SJSA1 (cell line): ENCODE measurements at regions not wholly inside any gene's neighbourhood (a gene's known extent, or its start where the extent isn't known, plus 50 kb on each side); places are given as distances from the start of the nearest gene placed in this dataset.

Experiments used
- DNase-seq, 2 experiments: peaks; one replicate each; pipeline ENCODE4 v3.0.0-alpha.2; 2015 to 2020; ENCODE audit warnings: low spot score in 2 of 2, low read depth in 1 of 2
- H3K27ac ChIP-seq: fragments of 250-450 bp; sonication (Bioruptor Pico); 2 replicates; pipeline ENCODE4 v1.5.1; 2020; ENCODE audit warnings: mild to moderate bottlenecking, moderate library complexity
- H3K27me3 ChIP-seq: fragments of 250-450 bp; sonication (Bioruptor Pico); replicated peaks from 2 replicates; pipeline ENCODE4 v1.5.1; 2020; ENCODE audit warnings: mild to moderate bottlenecking, moderate library complexity
- H3K36me3 ChIP-seq: fragments of 250-450 bp; sonication (Bioruptor Pico); 2 replicates; pipeline ENCODE4 v1.5.1; 2020; ENCODE audit warnings: mild to moderate bottlenecking
- H3K4me1 ChIP-seq: fragments of 250-450 bp; sonication (Bioruptor Pico); replicated peaks from 2 replicates; pipeline ENCODE4 v1.6.1; 2021; ENCODE audit warnings: mild to moderate bottlenecking
- H3K4me3 ChIP-seq: fragments of 250-450 bp; sonication (Bioruptor Pico); 2 replicates; pipeline ENCODE4 v1.5.1; 2020; ENCODE audit warnings: mild to moderate bottlenecking
- H3K9me3 ChIP-seq: fragments of 250-450 bp; sonication (Bioruptor Pico); replicated peaks from 2 replicates; pipeline ENCODE4 v1.5.1; 2020; ENCODE audit warnings: mild to moderate bottlenecking

- H3K27ac ChIP-seq, result no peak overlapping the region
- no peaks in the 10 kb centered on the region for H3K27me3 ChIP-seq
- no peak for DNase-seq
- no peak overlapping the region for H3K4me3 ChIP-seq
- no peaks in the 10 kb centered on the region for H3K9me3 ChIP-seq
- H3K4me1 ChIP-seq, result no peaks in the 10 kb centered on the region
- no peaks in the 10 kb centered on the region for H3K36me3 ChIP-seq
Observed at GRCh38 chr20:7505835-7506221, 434.4 kb downstream of the HAO1 start.

GRCh38 chr20:7516621-7517111 lies 423.6 kb downstream of the HAO1 start:
- no peak for DNase-seq
- Histone ChIP-seq H3K4me3 (no peak overlapping the region), H3K27ac (no peak overlapping the region), H3K27me3 (0 out of 2 replicates have a peak, but pooled peaks cover 4% of the 10 kb centered on the region), H3K4me1 (no peaks in the 10 kb centered on the region), H3K36me3 (no peaks in the 10 kb centered on the region), H3K9me3 (no peaks in the 10 kb centered on the region)

DNA sequence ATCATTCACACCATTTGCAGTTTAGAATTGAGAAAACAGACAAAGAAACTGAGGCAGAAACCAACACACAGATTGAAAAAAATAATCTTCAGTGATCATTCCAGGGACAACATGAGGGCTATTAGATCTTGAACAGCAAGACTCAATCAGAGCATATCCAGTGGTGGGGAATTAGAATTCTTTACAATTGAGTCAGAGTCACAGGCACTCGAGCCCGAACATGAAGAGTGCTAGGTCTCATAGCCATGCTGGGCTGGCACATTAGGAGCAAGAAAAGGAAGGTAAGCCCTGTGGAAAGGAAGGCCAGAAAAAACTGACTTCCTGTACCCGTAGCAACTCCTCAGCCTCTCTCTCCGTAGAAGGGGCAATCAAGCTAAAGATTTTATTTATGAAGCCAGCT lies 419.9 kb downstream of the HAO1 start:
- no peak overlapping the region for H3K4me3 ChIP-seq
- DNase-seq, result no peak
- H3K27me3 ChIP-seq, result 0 out of 2 replicates have a peak, but pooled peaks cover 4% of the 10 kb centered on the region
- H3K27ac ChIP-seq, result no peak overlapping the region
- no peaks in the 10 kb centered on the region for H3K9me3 ChIP-seq
- H3K4me1 ChIP-seq, result no peaks in the 10 kb centered on the region
- no peaks in the 10 kb centered on the region for H3K36me3 ChIP-seq

- Histone ChIP-seq H3K27me3 (no peaks in the 10 kb centered on the region), H3K27ac (no peak overlapping the region), H3K4me3 (no peak overlapping the region), H3K4me1 (no peaks in the 10 kb centered on the region), H3K9me3 (no peaks in the 10 kb centered on the region), H3K36me3 (no peaks in the 10 kb centered on the region)
- DNase-seq, result no peak
Observed at GRCh38 chr20:7523288-7523687, 417.0 kb downstream of the HAO1 start.

DNA sequence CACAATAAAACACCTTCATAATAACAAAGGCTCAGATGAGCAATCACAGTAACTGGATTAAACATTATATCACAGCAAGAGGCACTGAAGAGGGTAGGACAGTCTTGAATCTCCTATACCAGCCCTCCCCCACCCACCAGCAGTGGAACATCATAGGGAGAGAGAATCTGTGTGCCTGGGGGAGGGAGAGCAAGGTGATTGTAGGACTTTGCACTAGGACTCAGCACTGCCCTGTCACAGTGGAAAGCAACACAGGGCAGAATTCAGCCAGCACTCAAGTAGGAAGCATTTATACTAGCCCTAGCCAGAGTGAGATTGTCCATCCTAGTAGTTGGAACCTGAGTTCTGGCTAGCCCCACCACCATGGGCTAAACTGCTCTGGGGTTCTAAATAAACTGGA lies 400.2 kb downstream of the HAO1 start:
- Histone ChIP-seq H3K36me3 (no peaks in the 10 kb centered on the region), H3K9me3 (no peaks in the 10 kb centered on the region), H3K27ac (no peak overlapping the region), H3K4me3 (no peak overlapping the region), H3K27me3 (no peaks in the 10 kb centered on the region), H3K4me1 (no peaks in the 10 kb centered on the region)
- DNase-seq, result no peak

- DNase-seq, result no peak
- Histone ChIP-seq H3K4me1 (no peaks in the 10 kb centered on the region), H3K27ac (no peak overlapping the region), H3K9me3 (no peaks in the 10 kb centered on the region), H3K4me3 (no peak overlapping the region), H3K27me3 (no peaks in the 10 kb centered on the region), H3K36me3 (no peaks in the 10 kb centered on the region)
Observed at GRCh38 chr20:7540923-7541322, 399.3 kb downstream of the HAO1 start.

- no peaks in the 10 kb centered on the region for H3K27me3 ChIP-seq
- no peaks in the 10 kb centered on the region for H3K36me3 ChIP-seq
- H3K4me1 ChIP-seq, result no peaks in the 10 kb centered on the region
- no peaks in the 10 kb centered on the region for H3K9me3 ChIP-seq
- no peak overlapping the region for H3K4me3 ChIP-seq
- H3K27ac ChIP-seq, result no peak overlapping the region
- no peak for DNase-seq
Observed at GRCh38 chr20:7571101-7571500, 369.2 kb downstream of the HAO1 start.

DNA sequence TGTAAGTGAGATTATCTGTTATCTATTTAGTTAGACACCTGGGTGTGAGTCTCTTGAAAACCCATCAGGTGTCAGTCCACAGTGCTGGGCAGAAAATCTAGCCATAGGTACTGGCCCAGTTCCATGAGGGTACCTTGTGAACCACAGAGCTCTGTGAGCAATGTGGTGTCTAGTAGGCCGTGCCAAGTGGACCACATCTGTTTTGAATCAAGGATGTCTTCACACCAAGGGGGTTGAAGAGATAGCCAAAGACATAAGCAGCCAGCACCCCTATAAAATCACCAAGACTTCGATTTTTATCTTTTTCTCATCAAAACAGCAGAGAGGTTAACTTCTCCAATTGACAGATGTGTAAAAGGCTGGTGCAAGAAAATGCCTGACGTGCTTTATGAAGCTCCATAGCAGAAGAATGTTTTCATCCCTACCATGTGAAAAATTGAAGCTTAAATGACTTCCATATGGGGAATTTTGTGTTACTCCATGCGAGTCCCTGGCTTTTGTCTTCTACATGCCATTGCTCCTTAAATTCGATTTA lies 368.7 kb downstream of the HAO1 start:
- DNase-seq, result no peak
- no peaks in the 10 kb centered on the region for H3K36me3 ChIP-seq
- no peaks in the 10 kb centered on the region for H3K4me1 ChIP-seq

GRCh38 chr20:7579888-7580287 lies 360.4 kb downstream of the HAO1 start:
- Histone ChIP-seq H3K4me3 (no peak overlapping the region), H3K27me3 (no peaks in the 10 kb centered on the region), H3K27ac (no peak overlapping the region), H3K4me1 (no peaks in the 10 kb centered on the region), H3K9me3 (no peaks in the 10 kb centered on the region), H3K36me3 (no peaks in the 10 kb centered on the region)
- no peak for DNase-seq

More for the DNA sequence above, 368.7 kb downstream of the HAO1 start:
- no peak overlapping the region for H3K4me3 ChIP-seq
- no peaks in the 10 kb centered on the region for H3K27me3 ChIP-seq
- no peaks in the 10 kb centered on the region for H3K9me3 ChIP-seq
- H3K27ac ChIP-seq, result no peak overlapping the region

DNA sequence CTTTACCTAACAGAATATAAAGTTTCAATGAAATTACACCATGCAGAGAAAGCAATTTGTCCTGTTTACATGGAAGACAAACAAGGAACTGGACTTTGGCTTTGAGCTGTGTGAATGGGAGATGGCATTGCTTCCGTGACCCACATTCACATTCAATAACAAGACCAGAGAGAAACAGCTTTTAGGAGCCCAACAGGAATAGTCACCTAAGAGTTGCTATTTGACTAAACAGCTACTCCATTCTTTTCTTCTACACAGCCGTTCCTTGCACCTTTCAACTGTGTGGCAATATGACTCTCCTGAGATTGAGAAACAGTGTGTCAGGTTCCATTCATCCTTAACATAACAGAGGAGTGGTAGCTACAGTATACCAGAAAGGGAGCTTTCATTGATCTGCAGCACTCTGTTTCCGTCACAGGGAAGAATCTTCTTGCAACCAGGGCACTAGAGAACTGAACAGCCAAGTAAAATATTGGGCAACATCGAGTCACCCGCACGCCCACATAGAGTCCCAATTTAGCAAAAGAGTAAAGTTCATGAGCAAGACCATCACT lies 355.1 kb downstream of the HAO1 start:
- no peak overlapping the region for H3K4me3 ChIP-seq
- no peaks in the 10 kb centered on the region for H3K4me1 ChIP-seq
- no peaks in the 10 kb centered on the region for H3K27me3 ChIP-seq
- no peak overlapping the region for H3K27ac ChIP-seq
- no peaks in the 10 kb centered on the region for H3K9me3 ChIP-seq
- no peak for DNase-seq
- no peaks in the 10 kb centered on the region for H3K36me3 ChIP-seq

GRCh38 chr20:7586481-7586880 lies 353.8 kb downstream of the HAO1 start:
- DNase-seq, result no peak
- Histone ChIP-seq H3K4me3 (no peak overlapping the region), H3K27ac (no peak overlapping the region), H3K27me3 (no peaks in the 10 kb centered on the region), H3K36me3 (no peaks in the 10 kb centered on the region), H3K4me1 (no peaks in the 10 kb centered on the region), H3K9me3 (no peaks in the 10 kb centered on the region)

GRCh38 chr20:7589164-7589563 lies 351.1 kb downstream of the HAO1 start:
- no peak overlapping the region for H3K4me3 ChIP-seq
- no peaks in the 10 kb centered on the region for H3K36me3 ChIP-seq
- no peaks in the 10 kb centered on the region for H3K9me3 ChIP-seq
- no peaks in the 10 kb centered on the region for H3K27me3 ChIP-seq
- no peak for DNase-seq
- no peak overlapping the region for H3K27ac ChIP-seq
- no peaks in the 10 kb centered on the region for H3K4me1 ChIP-seq

- Histone ChIP-seq H3K27me3 (no peaks in the 10 kb centered on the region), H3K36me3 (no peaks in the 10 kb centered on the region), H3K4me1 (no peaks in the 10 kb centered on the region), H3K9me3 (no peaks in the 10 kb centered on the region), H3K4me3 (no peak overlapping the region), H3K27ac (no peak overlapping the region)
- no peak for DNase-seq
Observed at GRCh38 chr20:7596541-7596940, 343.7 kb downstream of the HAO1 start.

GRCh38 chr20:7601431-7601830 lies 338.8 kb downstream of the HAO1 start:
- Histone ChIP-seq H3K4me1 (no peaks in the 10 kb centered on the region), H3K36me3 (no peaks in the 10 kb centered on the region), H3K9me3 (no peaks in the 10 kb centered on the region), H3K4me3 (no peak overlapping the region), H3K27ac (no peak overlapping the region), H3K27me3 (no peaks in the 10 kb centered on the region)
- no peak for DNase-seq

DNA sequence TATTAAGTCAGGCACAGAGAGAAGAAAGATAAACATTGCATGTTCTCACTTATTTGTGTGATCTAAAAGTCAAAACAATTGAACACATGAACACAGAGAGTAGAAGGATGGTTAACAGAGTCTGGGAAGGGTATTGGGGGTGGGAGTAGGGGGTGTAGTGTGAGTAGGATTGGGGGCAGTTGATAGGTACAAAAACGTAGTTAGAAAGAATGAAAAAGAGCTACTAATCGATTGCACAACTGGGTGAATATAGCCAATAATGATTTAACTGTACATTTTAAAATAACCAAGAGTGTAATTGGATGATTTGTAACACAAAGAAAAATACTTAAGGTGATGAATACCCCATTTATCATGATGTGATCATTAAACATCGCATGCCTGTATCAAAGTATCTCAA lies 333.3 kb downstream of the HAO1 start:
- Histone ChIP-seq H3K27me3 (no peaks in the 10 kb centered on the region), H3K4me1 (no peaks in the 10 kb centered on the region), H3K9me3 (no peaks in the 10 kb centered on the region), H3K4me3 (no peak overlapping the region), H3K27ac (no peak overlapping the region), H3K36me3 (no peaks in the 10 kb centered on the region)
- no peak for DNase-seq
